DMS79 treated with DMSO at 0.1 percent for 48 hours (cell line): ENCODE measurements at regions not wholly inside any gene's neighbourhood (a gene's known extent, or its start where the extent isn't known, plus 50 kb on each side); places are given as distances from the start of the nearest gene placed in this dataset.

ENCODE experiments used
- DNase-seq: peaks from one replicate; lab custom pipeline; 2025; lab: John Stamatoyannopoulos, UW

DNA sequence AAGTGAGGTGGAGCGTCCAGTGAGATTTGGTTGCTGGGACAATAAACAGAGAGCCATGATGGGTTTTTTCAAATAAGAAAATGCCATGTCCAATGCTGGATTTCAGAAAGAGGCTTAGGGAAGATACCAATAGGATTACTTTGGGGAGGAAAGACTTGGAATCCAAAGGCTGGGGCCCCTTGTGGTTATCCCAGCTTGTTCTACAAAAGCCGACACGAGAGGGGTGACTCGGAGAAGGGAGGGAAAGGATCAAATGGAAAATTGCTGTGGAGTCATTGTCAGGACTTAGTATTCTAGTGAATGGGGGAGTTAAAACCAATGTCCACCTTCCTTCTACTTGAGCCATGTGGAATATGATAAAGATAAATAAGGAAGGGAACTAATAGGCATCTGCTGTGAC lies 305.5 kb downstream of the SOX9 start:
- no peak for DNase-seq

GRCh38 chr17:72426948-72427760 lies 306.3 kb downstream of the SOX9 start:
- DNase-seq, result no peak

DNA sequence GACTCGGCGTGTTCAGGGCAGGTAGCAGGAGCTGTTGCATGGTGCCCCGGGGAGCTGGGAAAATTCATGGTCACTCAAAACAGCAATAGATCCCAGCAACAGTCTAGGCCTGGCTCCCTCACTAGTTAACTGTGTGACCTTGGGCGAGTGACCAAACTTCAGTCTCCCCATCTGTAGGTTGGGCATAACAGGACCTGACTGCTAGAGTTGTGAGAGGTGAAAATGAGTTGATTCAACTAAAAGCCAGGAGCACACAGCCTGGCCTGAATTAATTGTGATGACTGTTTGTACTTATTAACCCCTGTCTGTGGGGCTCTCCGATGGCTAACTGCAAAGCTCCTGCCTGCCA lies 306.9 kb downstream of the SOX9 start:
- DNase-seq, result no peak

DNA sequence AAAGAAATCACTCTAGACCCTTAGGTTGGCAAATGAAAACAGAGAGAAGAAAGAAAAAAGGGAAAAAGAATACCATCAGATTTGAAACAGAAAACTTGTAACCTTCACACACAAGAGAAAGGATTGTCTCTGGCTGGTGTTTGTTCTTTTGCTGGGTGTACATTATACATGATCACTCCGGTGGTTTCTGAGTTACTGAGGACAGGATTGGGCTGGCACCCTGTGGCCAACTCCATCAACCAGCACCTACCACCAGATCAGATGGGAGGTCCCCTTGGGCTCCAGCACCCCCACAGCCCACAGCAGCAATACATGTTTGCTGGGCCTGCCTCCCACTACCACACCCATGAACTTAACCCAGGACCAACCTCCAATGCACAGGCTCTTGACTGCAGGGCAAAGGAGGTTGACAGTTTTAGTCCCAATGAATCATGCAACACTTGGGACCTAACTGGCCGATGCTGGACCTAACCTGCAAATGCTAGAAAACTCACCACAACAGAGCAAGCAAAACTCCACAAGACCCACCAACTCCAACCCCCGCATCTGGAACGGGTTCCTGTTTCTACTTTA lies 308.3 kb downstream of the SOX9 start:
- no peak for DNase-seq

DNA sequence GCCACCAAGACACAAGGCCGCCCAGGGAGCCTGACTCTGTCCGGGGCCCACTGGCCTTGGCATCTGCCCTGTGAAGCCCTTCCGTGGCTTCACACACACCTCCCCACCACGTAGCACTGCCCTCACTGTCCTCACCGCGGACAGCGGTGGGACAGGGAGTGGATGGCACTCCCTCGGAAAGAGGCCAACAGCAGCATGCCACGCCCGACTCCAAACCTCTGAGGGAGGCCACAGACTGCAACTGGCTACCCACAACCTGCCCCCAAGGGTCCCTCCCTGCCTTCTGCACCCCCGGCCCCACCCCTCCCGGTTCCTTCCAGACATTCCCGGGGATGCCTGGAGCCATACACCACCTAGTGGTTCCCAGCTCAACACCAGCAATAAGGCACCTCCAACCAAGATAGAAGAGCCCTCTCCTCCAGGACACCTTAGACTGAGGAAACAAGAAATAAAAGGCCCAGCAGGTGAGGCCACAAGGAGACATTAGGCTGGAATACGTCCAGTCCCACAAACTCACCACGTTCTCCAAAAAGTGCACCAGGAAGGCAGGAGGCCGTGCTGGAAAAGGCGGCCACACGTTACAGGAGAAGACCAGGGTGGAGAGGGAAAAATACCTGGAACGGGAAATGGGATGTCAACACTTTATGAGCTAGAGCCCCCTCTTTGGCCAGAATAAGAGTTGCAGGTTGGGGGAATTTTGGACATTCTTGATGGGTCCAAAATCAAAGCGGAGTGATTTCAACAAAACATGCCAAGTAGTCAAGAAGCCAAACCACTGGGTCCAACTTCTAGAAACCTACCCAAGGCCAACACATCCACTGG lies 310.0 kb downstream of the SOX9 start:
- DNase-seq, result no peak

DNA sequence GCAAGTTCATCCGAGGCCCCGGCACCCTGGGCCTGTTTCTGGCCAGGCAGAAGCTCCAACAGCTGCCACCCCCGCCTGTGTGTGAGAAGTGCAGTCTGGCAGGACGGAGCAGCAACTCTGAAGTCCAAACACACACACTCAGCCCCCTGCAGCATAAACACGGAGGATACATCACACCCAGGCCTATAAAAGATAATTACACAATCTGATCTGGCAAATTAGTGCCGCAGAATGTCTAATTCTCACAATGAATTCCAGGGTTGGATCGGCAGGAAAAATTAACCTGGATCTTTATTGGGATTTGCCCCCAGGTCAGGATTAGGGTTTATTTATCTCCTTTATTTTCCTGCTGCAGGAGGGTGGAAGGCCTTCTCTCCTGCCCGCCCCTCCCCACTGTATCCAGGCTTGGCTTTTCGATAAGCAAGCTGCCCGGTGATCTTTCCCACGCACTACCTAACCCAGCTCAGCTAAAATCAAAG lies 311.4 kb downstream of the SOX9 start:
- DNase-seq, result no peak

- no peak for DNase-seq
Measured at GRCh38 chr17:72432881-72433280, 312.1 kb downstream of the SOX9 start.

DNA sequence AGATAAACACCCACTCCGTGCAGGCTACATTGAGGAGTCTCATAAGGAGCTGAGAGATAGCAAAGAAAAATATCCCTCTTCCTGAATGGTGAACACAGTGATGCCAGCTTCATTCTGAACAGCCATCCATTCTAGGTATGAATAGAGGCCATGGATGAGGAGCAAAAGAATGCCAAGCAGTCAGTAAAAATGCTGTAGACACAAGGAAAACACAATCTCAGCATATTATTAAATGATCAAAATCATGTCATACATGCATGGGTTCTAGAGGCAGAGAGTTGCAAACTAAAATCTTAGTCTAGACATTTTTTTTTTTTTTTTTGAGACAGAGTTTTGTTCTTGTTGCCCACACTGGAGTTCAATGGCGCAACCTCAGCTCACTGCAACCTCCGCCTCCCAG lies 313.0 kb downstream of the SOX9 start:
- no peak for DNase-seq

DNA sequence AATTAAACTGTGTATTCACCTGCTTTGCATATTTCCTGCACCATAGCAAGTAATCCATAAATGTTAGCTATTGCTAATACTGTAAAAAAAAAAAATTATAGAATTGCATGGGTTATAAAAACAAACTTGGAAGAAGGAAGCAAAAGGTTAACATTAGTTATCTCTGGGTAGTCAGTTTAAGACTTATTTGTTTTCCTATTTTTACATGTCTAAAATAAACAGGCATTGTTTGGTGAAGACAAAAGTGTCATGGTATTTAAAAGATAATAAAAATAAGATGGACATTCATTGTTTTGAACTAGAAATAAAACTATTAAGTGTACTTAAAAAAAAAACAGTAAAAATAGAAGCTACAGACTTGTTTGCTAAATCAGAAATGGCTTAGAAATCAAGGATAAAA lies 313.8 kb downstream of the SOX9 start:
- no peak for DNase-seq

DNA sequence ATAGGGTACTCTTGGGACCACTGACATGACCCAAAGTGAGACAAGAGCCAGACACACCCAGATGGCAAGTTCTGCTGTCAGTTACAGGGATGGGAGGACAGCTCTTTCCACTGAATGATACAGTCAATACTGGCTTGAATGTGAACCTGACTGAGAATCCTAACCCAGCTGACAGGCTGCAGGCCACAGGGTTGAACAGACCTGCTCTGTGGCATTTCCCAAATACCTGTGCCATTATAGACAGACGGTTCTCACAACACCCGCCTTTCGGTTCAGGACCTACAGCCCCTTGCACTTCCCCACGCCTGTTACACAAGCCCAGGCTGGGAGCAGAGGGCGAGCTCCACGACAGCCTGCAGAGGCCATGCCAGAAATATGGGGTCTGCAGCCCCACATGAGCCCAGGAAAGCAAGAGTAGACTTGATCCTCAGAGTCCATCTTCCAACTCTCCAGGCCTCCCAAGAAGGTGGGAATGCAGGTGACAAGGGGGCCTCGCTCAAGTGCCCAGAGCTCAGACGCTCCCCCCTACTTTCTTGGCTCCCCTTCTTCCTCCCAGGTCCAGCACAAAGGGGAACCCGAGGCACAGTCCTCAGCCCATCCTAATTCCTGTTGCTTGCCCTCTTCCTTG lies 314.3 kb downstream of the SOX9 start:
- no peak for DNase-seq

DNA sequence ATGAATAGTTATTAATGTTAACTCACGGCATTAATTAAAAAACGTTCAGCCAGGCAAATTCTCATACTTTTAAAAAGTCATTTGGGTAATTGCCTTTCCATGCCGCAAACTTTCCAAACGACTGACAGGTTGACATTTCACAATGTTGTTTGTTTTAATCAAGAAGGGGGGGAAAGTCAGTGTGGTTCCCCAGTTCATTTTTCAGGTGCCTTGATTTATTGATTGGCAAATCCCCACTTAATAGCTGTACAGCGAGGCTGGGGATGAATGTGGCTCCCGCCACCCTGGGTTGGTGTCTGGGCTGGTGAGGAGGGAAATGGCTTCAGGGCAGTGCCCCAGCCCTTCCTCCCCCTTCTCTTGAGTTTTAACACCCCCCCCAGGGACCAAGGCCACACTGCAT lies 318.0 kb downstream of the SOX9 start:
- DNase-seq, result no peak

DNA sequence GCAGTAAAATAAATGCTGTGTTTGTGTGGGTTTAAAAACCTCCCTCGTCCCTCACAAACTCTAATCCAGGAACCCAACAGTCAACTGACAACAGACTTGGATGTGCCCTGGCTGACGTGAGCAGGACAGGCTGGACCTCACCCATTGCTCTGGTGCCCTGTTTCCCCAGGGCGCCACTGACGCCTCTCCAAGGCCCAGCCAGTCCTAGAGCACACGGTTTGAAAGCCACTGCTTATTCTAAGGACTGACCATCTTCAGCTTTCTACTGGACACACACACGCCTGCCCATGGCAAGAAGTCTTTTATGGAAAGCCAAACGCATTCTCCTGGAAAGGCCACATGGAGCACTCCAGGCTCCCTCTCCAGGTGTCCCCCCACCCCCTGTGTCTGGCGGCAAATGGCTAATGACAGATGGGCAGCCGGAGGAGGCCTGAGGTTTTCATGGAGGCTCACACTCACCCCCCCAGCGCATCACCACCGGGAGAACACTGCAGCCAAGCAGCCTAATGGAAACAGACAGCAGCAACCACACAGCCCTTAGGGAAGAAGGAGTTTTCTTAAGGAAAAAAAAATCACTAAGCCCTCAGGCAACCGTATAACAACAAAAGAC lies 319.2 kb downstream of the SOX9 start:
- no peak for DNase-seq

DNA sequence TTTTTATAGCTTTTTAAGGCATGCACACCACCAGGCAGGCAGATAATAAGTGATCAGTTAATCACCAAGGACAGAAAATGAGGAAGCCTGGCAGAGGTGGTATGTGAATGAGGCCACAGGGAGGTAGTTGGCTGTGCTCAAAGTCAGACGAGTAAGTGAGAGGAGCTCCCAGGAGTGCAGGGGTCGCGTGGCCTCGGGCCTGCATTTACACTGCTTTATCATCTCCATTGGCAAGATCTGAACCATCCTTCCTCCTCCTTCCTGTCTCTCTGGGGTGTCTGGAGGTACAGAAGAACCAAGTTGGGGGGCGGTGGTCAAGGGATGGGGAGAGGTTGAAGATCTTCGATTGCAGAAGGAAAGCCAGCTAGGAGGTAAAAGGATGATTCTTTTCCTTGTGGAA lies 320.1 kb downstream of the SOX9 start:
- no peak for DNase-seq

DNA sequence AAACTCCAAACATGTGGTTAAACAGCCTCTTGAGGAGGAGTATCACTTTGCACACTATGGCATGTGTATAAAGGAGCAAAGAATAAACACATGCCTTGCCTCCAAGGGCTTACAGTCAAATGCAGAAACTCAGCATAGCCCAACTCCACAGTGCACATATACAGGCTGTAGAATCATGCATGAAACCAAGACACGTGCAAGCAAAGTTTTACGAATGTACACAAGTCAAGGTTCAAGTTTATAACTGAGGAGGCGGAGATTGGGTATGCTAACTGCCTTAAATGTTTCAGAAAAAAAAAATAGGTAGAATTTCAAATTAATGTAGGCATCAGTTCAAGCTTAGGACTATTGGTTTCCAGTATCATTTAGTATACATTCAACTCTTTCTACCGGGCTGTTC lies 321.1 kb downstream of the SOX9 start:
- no peak for DNase-seq

DNA sequence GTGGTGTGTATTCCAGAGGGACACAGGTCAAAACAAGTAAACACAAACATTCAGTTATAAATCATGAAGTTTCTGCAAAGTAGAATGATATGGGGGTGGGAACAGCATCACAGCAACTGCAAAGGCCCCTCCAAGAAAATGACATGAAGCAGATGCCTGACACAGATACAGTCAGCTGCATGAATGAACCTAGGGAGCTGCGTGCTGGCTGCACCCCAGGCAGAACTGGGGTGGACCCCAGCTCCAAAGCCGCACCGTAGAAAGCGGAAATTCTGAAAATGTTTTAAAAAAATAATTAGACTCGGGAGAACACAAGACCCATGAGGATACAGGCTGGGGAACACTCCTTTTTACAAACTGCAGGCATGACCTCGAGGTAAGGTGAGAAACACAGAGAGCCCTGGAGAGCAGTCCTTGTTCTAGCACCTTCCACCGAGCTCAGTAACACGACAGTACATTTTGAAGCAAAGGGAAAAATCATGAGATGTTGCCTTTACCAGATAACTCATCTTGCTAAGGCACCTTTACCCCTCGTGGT lies 323.8 kb downstream of the SOX9 start:
- DNase-seq, result no peak

- DNase-seq, result no peak
Measured at GRCh38 chr17:72445055-72445991, 324.5 kb downstream of the SOX9 start.

DNA sequence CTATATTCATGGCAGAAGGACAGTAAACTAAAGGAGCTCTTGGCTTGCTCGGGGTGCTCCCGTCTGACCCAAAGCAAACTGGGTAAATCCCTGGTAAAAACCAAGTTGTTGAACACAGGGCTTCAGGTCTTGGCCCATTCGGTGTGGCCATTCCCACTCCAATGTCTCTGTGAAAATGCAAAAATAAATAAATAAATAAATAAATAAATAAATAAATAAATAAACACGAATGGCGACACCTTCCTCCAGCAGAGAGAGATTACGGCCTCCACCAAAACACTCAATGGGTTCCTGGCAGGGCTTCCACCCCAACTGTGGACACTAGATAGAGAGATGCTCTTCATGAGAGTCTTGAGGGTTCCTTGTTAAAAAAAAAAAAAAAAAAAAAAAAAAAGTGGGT lies 325.3 kb downstream of the SOX9 start:
- no peak for DNase-seq

DNA sequence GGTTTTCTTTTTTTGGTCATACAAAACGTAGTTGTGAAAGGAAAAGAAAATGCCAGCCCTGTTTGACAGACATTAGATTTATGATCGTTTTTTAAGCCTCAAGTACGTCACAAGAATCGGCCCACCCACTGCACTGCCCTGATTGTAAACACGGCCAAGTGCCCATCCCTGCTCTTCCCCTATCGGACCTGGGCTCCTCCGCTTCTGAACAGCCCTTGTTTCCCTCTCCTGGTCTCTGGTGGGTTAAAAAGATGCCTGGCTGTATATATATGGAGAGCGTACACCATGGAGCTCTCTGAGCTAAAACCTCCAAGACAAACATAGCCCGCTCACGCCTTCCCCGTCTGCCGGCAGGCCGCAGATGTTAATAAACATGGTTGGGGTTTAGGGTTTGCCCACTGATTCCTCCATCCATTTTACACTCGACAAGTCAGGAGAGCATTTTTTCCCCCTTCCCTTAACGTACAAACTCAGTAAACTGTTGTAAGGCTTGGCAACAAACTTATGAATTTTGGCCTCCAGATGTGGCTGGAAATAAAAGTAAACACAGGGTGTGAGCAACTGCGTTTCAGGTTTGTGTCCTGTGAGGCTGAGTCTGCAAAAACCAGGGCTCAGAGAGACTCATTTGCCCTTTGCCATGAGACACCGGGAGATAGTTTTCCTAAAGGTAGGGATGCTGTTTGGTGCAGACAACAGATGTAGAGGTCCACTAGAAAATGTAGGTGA lies 325.9 kb downstream of the SOX9 start:
- DNase-seq, result no peak

DNA sequence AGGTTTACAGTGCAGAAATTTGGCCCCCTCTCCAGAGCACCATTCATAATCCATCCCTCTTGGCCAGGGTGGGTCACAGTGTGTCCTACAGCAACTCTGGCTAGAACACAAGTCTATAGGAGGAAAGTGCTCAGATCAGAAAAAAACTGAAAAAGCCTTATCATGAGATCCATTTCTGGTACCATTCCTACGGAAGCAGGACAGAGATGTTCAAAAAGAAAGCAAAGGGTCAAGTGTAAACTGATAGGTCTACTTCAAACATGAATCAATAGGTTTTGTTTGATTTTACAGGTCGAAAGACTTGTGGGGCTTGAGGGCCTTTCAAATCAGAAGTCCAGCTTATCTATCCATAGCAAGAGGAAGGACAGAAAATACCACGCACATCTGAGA lies 326.4 kb downstream of the SOX9 start:
- no peak for DNase-seq

GRCh38 chr17:72448019-72448418 lies 327.2 kb downstream of the SOX9 start:
- no peak for DNase-seq
